Skeletal muscle cell (primary cell): ENCODE measurements at regions not wholly inside any gene's neighbourhood (a gene's known extent, or its start where the extent isn't known, plus 50 kb on each side); places are given as distances from the start of the nearest gene placed in this dataset.

Experiments used
- DNase-seq: peaks from one replicate; pipeline ENCODE4 v3.0.0-alpha.2; 2010; ENCODE audit warnings: low read depth
- H3K4me3 ChIP-seq: 2 replicates; pipeline ENCODE4 v1.5.1; 2011; ENCODE audit warnings: low read depth, mild to moderate bottlenecking, control low read depth, low read length, moderate library complexity

GRCh38 chr22:27679693-27680488, 121.7 kb downstream of the MN1 start:
- no peak overlapping the region for H3K4me3 ChIP-seq
- DNase-seq, result no peak

- no peak overlapping the region for H3K4me3 ChIP-seq
- no peak for DNase-seq
Measured at GRCh38 chr22:27680636-27681035, 120.9 kb downstream of the MN1 start.

GRCh38 chr22:27681037-27681436, 120.5 kb downstream of the MN1 start:
- DNase-seq, result no peak
- no peak overlapping the region for H3K4me3 ChIP-seq

GRCh38 chr22:27682437-27682836, 119.1 kb downstream of the MN1 start:
- no peak overlapping the region for H3K4me3 ChIP-seq
- DNase-seq, result no peak

GRCh38 chr22:27684901-27685300, 116.7 kb downstream of the MN1 start:
- no peak for DNase-seq
- no peak overlapping the region for H3K4me3 ChIP-seq

- DNase-seq, result no peak
- H3K4me3 ChIP-seq, result no peak overlapping the region
Measured at GRCh38 chr22:27685515-27685914, 116.0 kb downstream of the MN1 start.

- no peak overlapping the region for H3K4me3 ChIP-seq
- DNase-seq, result no peak
Measured at GRCh38 chr22:27685970-27686369, 115.6 kb downstream of the MN1 start.

- H3K4me3 ChIP-seq, result no peak overlapping the region
- DNase-seq, result no peak
Measured at GRCh38 chr22:27686534-27686933, 115.0 kb downstream of the MN1 start.

GRCh38 chr22:27687984-27688545, 113.5 kb downstream of the MN1 start:
- no peak overlapping the region for H3K4me3 ChIP-seq
- no peak for DNase-seq

GRCh38 chr22:27689664-27690063, 111.9 kb downstream of the MN1 start:
- no peak for DNase-seq
- H3K4me3 ChIP-seq, result no peak overlapping the region

- no peak overlapping the region for H3K4me3 ChIP-seq
Measured at GRCh38 chr22:27690599-27690998, 111.0 kb downstream of the MN1 start.

GRCh38 chr22:27692243-27692642, 109.3 kb downstream of the MN1 start:
- H3K4me3 ChIP-seq, result no peak overlapping the region
- no peak for DNase-seq

More at GRCh38 chr22:27690599-27690998, 111.0 kb downstream of the MN1 start:
- DNase-seq, result no peak

- DNase-seq, result no peak
- no peak overlapping the region for H3K4me3 ChIP-seq
Measured at GRCh38 chr22:27695925-27696324, 105.6 kb downstream of the MN1 start.

GRCh38 chr22:27697888-27698287, 103.7 kb downstream of the MN1 start:
- no peak for DNase-seq

More at GRCh38 chr22:27697888-27698287, 103.7 kb downstream of the MN1 start:
- no peak overlapping the region for H3K4me3 ChIP-seq
